Fibroblast of skin of back (primary cell): ENCODE measurements at regions not wholly inside any gene's neighbourhood (a gene's known extent, or its start where the extent isn't known, plus 50 kb on each side); places are given as distances from the start of the nearest gene placed in this dataset.

ENCODE experiments used
- DNase-seq: peaks from one replicate; pipeline ENCODE4 v3.0.0-alpha.2; 2013

DNA sequence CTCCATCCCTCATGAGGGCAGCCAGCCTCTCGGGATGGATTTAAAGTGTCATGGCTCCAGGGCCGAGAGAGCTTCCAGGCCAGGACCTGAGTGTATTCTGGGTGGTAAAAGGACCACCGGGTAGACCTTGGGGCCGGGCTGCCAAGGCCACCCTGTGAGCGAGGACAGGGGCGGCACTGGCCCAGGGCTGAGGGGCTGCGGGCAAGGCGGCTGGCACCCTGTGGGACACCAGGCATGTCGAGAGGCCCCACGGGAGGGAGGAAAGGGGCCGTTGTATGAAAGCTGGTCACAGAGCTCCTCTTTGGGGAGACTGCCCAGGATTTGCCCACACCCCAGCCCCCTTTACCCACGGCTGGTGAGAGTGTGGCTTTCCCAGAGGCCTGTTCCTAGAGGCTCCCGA lies 92.3 kb upstream of the RTL6 start:
- no peak for DNase-seq

DNA sequence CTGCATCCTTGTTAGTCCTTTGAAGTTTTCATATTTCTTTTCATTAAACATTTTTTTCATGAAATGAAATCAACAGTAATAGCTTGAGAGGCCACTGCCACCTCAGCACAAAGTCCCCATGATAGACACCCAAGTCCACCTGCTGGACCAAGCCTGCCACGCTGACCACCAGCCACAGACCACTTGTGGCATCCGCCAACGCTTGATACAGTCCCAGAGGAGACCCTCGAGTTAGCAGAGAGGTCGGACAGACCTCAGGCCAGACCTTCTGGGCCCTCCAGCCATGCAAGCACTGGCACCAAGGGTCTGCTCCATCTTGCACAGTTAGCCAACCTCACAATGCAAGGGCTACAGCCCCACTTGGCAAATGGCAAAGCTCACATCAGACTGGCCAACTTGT lies 91.8 kb upstream of the RTL6 start:
- DNase-seq, result no peak

DNA sequence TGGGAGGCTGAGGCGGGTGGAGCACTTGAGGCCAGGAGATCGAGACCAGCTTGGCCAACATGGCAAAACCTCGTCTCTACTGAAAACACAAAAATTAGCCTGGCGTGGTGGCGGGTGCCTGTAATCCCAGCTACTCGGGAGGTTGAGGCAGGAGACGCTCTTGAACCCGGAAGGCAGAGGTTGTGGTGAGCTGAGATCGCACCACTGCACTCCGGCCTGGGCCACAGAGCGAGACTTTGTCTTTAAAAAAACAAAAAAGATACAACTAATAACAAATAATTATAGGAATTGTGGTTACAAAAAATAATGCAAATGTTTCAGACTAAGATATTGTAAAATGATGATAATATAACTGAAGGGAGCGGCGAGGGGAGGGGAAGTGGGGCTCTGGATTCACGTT lies 90.3 kb upstream of the RTL6 start:
- no peak for DNase-seq

DNA sequence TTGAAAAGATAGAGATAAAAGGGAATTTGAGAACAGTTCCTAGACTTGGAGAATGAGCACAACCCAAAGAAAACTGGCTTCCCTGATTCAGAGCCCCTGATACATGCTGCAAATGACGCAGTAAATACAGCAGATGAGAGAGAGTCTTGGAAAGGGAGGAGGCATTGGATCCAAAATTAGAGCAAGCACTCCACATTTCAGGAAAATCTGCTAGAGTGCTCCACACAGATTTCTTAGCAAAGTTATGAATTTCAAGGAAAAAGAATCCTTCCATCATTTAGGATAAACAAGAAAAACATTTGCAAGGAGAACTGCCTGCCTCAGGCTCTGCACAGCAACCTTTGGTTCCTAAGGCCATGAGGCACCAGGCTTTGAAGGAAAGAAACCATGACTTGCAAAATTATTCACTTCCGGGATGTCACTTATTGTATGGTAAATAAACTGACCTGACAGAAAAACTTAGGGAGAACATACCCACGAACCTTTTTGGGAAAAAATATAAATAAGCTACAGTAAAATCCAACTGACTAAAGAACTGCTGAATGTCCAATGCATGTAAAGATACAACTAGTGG lies 89.8 kb upstream of the RTL6 start:
- DNase-seq, result no peak

GRCh38 chr22:44586999-44587736 lies 89.1 kb upstream of the RTL6 start:
- no peak for DNase-seq

GRCh38 chr22:44586351-44586990 lies 88.4 kb upstream of the RTL6 start:
- DNase-seq, result no peak

- DNase-seq, result no peak
These were observed 87.7 kb upstream of the RTL6 start for GRCh38 chr22:44585559-44586350.

DNA sequence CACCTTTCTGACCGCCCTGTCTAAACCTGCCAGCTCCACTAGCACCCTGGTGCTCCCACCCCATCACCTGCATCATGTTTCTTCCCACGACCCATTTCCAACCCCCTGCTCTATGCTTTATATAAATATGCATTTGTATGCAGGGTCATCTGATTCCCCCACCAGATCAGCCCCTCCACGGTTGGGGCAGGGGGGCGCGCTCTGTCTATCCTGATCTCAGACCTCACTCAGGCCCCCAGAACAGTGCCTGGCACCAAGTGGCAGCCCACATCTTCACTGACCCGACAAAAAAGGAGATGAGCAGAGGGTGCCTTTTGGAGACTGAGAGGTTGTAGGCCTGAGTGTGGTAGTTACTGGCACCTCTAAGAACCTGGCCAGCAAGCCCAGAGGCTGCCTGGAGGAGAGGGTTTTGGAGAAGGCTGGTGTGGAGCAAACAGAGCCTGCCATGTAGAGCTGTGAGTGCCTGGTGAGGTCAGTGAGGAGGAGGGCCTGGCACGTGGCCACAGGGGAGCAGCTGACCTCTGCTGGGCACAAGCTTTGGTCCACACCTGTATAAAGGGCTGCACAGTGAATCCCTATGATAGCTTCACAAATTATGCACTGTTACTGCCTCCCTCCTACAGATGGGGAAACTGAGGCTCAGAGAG lies 86.3 kb upstream of the RTL6 start:
- DNase-seq, result no peak

DNA sequence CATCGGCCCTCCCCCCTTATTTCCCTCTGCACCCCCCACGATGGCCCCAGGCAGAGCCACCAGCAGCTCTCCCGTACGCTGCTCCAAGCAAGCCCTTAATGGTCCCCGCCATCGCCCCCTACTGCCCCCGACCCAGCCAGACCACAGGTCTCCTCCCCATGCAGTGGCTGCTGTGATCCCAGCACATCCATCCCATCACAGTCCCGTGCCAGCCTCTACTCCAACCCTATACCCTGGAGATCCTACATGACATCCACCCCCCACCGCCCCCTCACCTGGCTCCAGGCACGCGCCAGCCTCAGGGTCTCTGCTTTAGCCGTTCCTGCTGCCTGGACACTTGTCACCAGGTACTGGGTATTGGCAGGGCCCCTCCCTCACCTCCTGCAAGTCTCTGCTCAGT lies 85.8 kb upstream of the RTL6 start:
- no peak for DNase-seq

GRCh38 chr22:44583061-44583760 lies 85.2 kb upstream of the RTL6 start:
- DNase-seq, result no peak

GRCh38 chr22:44582016-44582415 lies 84.0 kb upstream of the RTL6 start:
- no peak for DNase-seq

GRCh38 chr22:44581096-44581435 lies 83.0 kb upstream of the RTL6 start:
- no peak for DNase-seq

- no peak for DNase-seq
These were observed 82.4 kb upstream of the RTL6 start for GRCh38 chr22:44580176-44581095.

GRCh38 chr22:44578516-44579230 lies 80.6 kb upstream of the RTL6 start:
- DNase-seq, result no peak

- DNase-seq, result no peak
These were observed 80.1 kb upstream of the RTL6 start for GRCh38 chr22:44578110-44578457.

GRCh38 chr22:44577391-44578109 lies 79.5 kb upstream of the RTL6 start:
- DNase-seq, result no peak

DNA sequence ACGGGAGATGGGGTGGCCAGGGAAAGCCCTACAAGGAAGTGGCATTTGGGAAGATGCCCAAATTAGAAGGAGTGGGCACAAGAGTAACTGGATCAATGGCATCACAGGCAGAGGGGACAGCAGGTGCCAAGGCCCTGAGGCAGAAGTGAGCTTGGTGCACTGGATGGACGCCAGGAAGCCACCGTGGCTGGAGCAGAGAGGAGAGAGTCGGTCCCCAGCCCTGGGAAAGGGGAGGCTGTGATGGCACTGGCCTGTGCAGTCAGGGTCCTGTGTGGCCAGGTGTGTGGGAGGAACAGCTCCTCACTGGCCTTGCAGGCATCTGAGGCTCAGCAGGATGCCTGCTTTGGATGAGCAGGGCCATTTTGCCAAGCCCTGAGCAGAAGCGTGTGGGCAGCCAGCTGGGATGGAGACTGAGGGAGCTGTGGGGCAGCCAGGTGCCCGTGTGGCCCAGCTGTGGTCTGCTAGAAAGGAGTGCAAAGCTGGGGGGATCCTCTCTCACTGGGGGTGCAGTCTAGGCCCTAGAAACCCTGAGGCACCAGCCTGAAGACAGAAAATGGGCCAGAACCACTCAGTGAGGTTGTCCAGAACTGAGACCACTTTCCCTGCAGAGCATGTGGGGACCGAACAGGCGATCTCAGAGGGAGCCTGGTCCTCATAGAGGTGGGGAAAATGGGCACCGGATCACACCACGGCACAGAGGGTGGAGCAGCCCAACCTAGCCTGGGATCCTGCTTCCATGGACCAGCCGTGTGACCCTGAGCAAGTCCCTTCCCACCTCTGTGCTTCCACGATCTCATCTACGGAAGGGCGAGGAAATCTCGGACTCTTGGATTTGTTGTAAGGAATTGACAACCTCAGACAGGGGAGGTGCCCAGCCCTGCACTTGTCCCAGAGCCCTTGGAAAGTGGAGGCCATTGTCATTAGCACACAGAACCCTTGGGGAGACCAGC lies 78.6 kb upstream of the RTL6 start:
- no peak for DNase-seq

GRCh38 chr22:44575381-44576268 lies 77.6 kb upstream of the RTL6 start:
- DNase-seq, result no peak
